ENCODE measurements at regions not wholly inside any gene's neighbourhood (a gene's known extent, or its start where the extent isn't known, plus 50 kb on each side); places are given as distances from the start of the nearest gene placed in this dataset.

DNA sequence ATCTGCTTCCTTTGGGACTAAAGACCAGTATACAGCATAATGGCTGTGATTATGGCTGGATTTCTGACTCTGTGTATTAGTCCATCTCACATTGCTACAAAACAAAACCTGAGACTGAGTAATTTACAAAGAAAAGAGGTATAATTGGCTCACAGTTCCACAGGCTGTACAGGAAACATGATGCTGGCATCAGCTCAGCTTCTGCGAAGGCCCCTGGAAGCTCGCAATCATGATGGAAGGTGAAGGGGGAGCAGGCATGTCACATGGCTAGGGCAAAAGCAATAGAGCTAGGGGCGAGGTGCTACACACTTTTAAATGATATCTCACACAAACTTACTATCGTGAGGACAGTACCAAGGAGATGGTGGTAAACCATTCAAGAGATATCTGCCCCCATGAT, 68.0 kb upstream of the GADL1 start:
- H3K14ac ChIP-seq (ENCODE audit: insufficient read depth, low read length): no peak overlapping the region
- no peaks in the 10 kb centered on the region for H3K23me2 ChIP-seq (ENCODE audit: insufficient read length, low read depth, low read length, poor library complexity, severe bottlenecking)
- no peak overlapping the region for H3K56ac ChIP-seq (ENCODE audit: insufficient read length, low read depth, low read length)
- no peak overlapping the region for H2BK15ac ChIP-seq (ENCODE audit: low read depth, low read length)
- TF ChIP-seq, protein P1, sequence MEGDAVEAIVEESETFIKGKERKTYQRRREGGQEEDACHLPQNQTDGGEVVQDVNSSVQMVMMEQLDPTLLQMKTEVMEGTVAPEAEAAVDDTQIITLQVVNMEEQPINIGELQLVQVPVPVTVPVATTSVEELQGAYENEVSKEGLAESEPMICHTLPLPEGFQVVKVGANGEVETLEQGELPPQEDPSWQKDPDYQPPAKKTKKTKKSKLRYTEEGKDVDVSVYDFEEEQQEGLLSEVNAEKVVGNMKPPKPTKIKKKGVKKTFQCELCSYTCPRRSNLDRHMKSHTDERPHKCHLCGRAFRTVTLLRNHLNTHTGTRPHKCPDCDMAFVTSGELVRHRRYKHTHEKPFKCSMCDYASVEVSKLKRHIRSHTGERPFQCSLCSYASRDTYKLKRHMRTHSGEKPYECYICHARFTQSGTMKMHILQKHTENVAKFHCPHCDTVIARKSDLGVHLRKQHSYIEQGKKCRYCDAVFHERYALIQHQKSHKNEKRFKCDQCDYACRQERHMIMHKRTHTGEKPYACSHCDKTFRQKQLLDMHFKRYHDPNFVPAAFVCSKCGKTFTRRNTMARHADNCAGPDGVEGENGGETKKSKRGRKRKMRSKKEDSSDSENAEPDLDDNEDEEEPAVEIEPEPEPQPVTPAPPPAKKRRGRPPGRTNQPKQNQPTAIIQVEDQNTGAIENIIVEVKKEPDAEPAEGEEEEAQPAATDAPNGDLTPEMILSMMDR (conservative IDR thresholded peaks at IDR 0.05): no peak
- H4K5ac ChIP-seq (ENCODE audit: insufficient read length, low read depth, low read length): no peak overlapping the region
- H3K79me2 ChIP-seq (ENCODE audit: insufficient read depth, low read length): no peaks in the 10 kb centered on the region
- H3K4me1 ChIP-seq (ENCODE audit: insufficient read depth, low read length): no peaks in the 10 kb centered on the region
- H3K18ac ChIP-seq (ENCODE audit: insufficient read length, low read depth, low read length): no peak overlapping the region
- H2AK5ac ChIP-seq (ENCODE audit: insufficient read length, low read length): no peak overlapping the region
- no CpG with 5 or more reads among the region's 4 CpGs for WGBS (ENCODE audit: extremely low coverage, insufficient read length, low lambda C conversion rate)
- H3K4me2 ChIP-seq (ENCODE audit: insufficient read depth, insufficient read length, low read length): no peak overlapping the region
- no peak overlapping the region for H2BK5ac ChIP-seq (ENCODE audit: insufficient read length, low read length)
- no peak overlapping the region for H4K8ac ChIP-seq (replicated peaks; ENCODE audit: insufficient read length, low read depth, low read length)
- DNase-seq: no peak
- Mint-ChIP-seq H3K4me1 (peaks cover 9% of the 10 kb centered on the region in 2 experiments), H3K27me3 (ENCODE audit: low read depth) (no peaks in the 10 kb centered on the region; the same call in 1 of the 2 replicates), H3K4me3 (no peak overlapping the region), H3K36me3 (ENCODE audit: insufficient read depth in 1 of 3, low read depth in 3 of 3) (peaks cover 4 to 10% (median 8%) of the 10 kb centered on the region in 3 experiments; a peak in 6 of 7 replicates), H3K27ac (no peak overlapping the region), H3K9me3 (peaks cover 9 to 15% of the 10 kb centered on the region in 2 experiments)
- no peaks in the 10 kb centered on the region for H3K27me3 ChIP-seq (ENCODE audit: insufficient read depth, low read length)
- no peaks in the 10 kb centered on the region for H4K20me1 ChIP-seq (ENCODE audit: control insufficient read depth, insufficient read depth, insufficient read length)
- H4K91ac ChIP-seq (ENCODE audit: insufficient read length, low read depth, low read length): no peak overlapping the region
- no peak overlapping the region for H3K23ac ChIP-seq (ENCODE audit: insufficient read length, low read depth, low read length)
- no peaks in the 10 kb centered on the region for H3K79me1 ChIP-seq (ENCODE audit: insufficient read depth, low read depth, low read length, poor library complexity, severe bottlenecking)
- no peak overlapping the region for H2AFZ ChIP-seq (ENCODE audit: low read length)
- H3K9ac ChIP-seq (ENCODE audit: extremely low read depth, insufficient read length, low read length): no peak overlapping the region
- H3T11ph ChIP-seq (ENCODE audit: low read length): no peak overlapping the region
- H3K4ac ChIP-seq (ENCODE audit: low read depth, low read length): no peak overlapping the region
- no peak overlapping the region for H2BK20ac ChIP-seq (ENCODE audit: low read depth, low read length, poor library complexity, severe bottlenecking)
- H2BK120ac ChIP-seq (ENCODE audit: low read depth, low read length, poor library complexity, severe bottlenecking): no peak overlapping the region
- H2BK12ac ChIP-seq (ENCODE audit: insufficient read length, low read depth, low read length): no peak overlapping the region
- no peak overlapping the region for H3K27ac ChIP-seq (ENCODE audit: insufficient read length, low read depth, low read length)
- H3K9me3 ChIP-seq (ENCODE audit: control insufficient read depth, low read depth, low read length): no peaks in the 10 kb centered on the region
